Esophagus (tissue), 2 donors: ENCODE measurements at regions not wholly inside any gene's neighbourhood (a gene's known extent, or its start where the extent isn't known, plus 50 kb on each side); places are given as distances from the start of the nearest gene placed in this dataset.

Experiments
- H3K27ac ChIP-seq, 2 donors: one replicate each; pipeline ENCODE4 v1.5.1; 2013; ENCODE audit warnings: low read depth in 2 of 2, mild to moderate bottlenecking in 2 of 2, inconsistent platforms in 1 of 2, low read length in 1 of 2, moderate library complexity in 1 of 2
- H3K27me3 ChIP-seq, 2 donors: one replicate each; pipeline ENCODE4 v1.6.1; 2013; ENCODE audit warnings: low read length in 2 of 2, control low read depth in 1 of 2, mild to moderate bottlenecking in 1 of 2; ENCODE audit not compliant: insufficient read depth in 2 of 2, control insufficient read depth in 1 of 2
- H3K36me3 ChIP-seq, 2 donors: one replicate each; pipeline ENCODE4 v1.6.1; 2013; ENCODE audit warnings: low read length in 1 of 2; ENCODE audit not compliant: control insufficient read depth in 2 of 2, insufficient read depth in 2 of 2
- H3K4me1 ChIP-seq, 2 donors: one replicate each; pipeline ENCODE4 v1.6.1; 2013; ENCODE audit warnings: low read length in 1 of 2; ENCODE audit not compliant: control insufficient read depth in 2 of 2, insufficient read depth in 2 of 2
- H3K4me3 ChIP-seq, 2 donors: one replicate each; pipeline ENCODE4 v1.5.1; 2013; ENCODE audit warnings: low read length in 2 of 2, mild to moderate bottlenecking in 2 of 2, low read depth in 1 of 2, moderate library complexity in 1 of 2
- H3K9me3 ChIP-seq, 2 donors: one replicate each; pipeline ENCODE4 v1.6.1; 2013; ENCODE audit warnings: mild to moderate bottlenecking in 2 of 2, low read depth in 1 of 2, low read length in 1 of 2, moderate library complexity in 1 of 2; ENCODE audit not compliant: control insufficient read depth in 2 of 2, insufficient read depth in 1 of 2
- WGBS, 2 donors: extraction: QIAGEN DNeasy Blood & Tissue Kit; methylation state at CpG; one replicate each; pipeline ENCODE4 v1.1.7; 2013; 5-methylcytosine and 5-hydroxymethylcytosine counted together
- donor health status: healthy with polysubstance abuse.
- donor health status: Bipolar disorder and iron deficiency.

GRCh38 chr6:132072271-132072670, 121.1 kb upstream of the CCN2 start:
- WGBS, 2 donors, result 64 to 84% methylated on average over 2 of the region's 2 CpGs
- no peaks in the 10 kb centered on the region for H3K4me1 ChIP-seq
- no peak overlapping the region for H3K27ac ChIP-seq
- H3K9me3 ChIP-seq, result no peaks in the 10 kb centered on the region
- no peak overlapping the region for H3K4me3 ChIP-seq
- no peaks in the 10 kb centered on the region for H3K27me3 ChIP-seq
- no peaks in the 10 kb centered on the region for H3K36me3 ChIP-seq

- H3K4me3 ChIP-seq, result no peak overlapping the region
- H3K9me3 ChIP-seq, result no peaks in the 10 kb centered on the region
- no peaks in the 10 kb centered on the region for H3K27me3 ChIP-seq
- no peaks in the 10 kb centered on the region for H3K36me3 ChIP-seq
- 9 to 34% methylated on average over 1 of the region's 1 CpG for WGBS, 2 donors
- no peak overlapping the region for H3K27ac ChIP-seq
- no peaks in the 10 kb centered on the region for H3K4me1 ChIP-seq
Measured at GRCh38 chr6:132070356-132070755, 119.2 kb upstream of the CCN2 start.

GRCh38 chr6:132068766-132069165, 117.6 kb upstream of the CCN2 start:
- no peaks in the 10 kb centered on the region for H3K36me3 ChIP-seq
- no peak overlapping the region for H3K27ac ChIP-seq
- no peaks in the 10 kb centered on the region for H3K4me1 ChIP-seq
- WGBS, 2 donors, result 71 to 79% methylated on average over 3 of the region's 3 CpGs
- no peak overlapping the region for H3K4me3 ChIP-seq
- H3K27me3 ChIP-seq, result no peaks in the 10 kb centered on the region
- H3K9me3 ChIP-seq, result no peaks in the 10 kb centered on the region

- Histone ChIP-seq H3K4me3 (no peak overlapping the region), H3K36me3 (no peaks in the 10 kb centered on the region), H3K4me1 (no peaks in the 10 kb centered on the region), H3K27me3 (no peaks in the 10 kb centered on the region), H3K27ac (no peak overlapping the region), H3K9me3 (no peaks in the 10 kb centered on the region)
- 34 to 42% methylated on average over 4 of the region's 4 CpGs for WGBS, 2 donors
Measured at GRCh38 chr6:132067286-132067685, 116.1 kb upstream of the CCN2 start.

GRCh38 chr6:132065556-132065955, 114.4 kb upstream of the CCN2 start:
- H3K27ac ChIP-seq, result no peak overlapping the region
- no peaks in the 10 kb centered on the region for H3K9me3 ChIP-seq
- H3K4me1 ChIP-seq, result no peaks in the 10 kb centered on the region
- WGBS, 2 donors, result 64 to 79% methylated on average over 2 of the region's 2 CpGs
- no peaks in the 10 kb centered on the region for H3K27me3 ChIP-seq
- H3K4me3 ChIP-seq, result no peak overlapping the region
- H3K36me3 ChIP-seq, result no peaks in the 10 kb centered on the region

GRCh38 chr6:132063738-132064137, 112.6 kb upstream of the CCN2 start:
- no peaks in the 10 kb centered on the region for H3K9me3 ChIP-seq
- H3K4me1 ChIP-seq, result no peaks in the 10 kb centered on the region
- H3K36me3 ChIP-seq, result no peaks in the 10 kb centered on the region
- H3K27ac ChIP-seq, result no peak overlapping the region
- WGBS, 2 donors, result 57 to 62% methylated on average over 2 of the region's 2 CpGs
- H3K4me3 ChIP-seq, result no peak overlapping the region
- H3K27me3 ChIP-seq, result no peaks in the 10 kb centered on the region

GRCh38 chr6:132063204-132063603, 112.0 kb upstream of the CCN2 start:
- WGBS, 2 donors, result 77 to 82% methylated on average over 5 of the region's 5 CpGs
- no peaks in the 10 kb centered on the region for H3K9me3 ChIP-seq
- no peaks in the 10 kb centered on the region for H3K4me1 ChIP-seq
- no peaks in the 10 kb centered on the region for H3K36me3 ChIP-seq
- H3K4me3 ChIP-seq, result no peak overlapping the region
- no peak overlapping the region for H3K27ac ChIP-seq
- H3K27me3 ChIP-seq, result no peaks in the 10 kb centered on the region

GRCh38 chr6:132062626-132063025, 111.5 kb upstream of the CCN2 start:
- H3K36me3 ChIP-seq, result no peaks in the 10 kb centered on the region
- 79 to 81% methylated on average over 3 of the region's 3 CpGs for WGBS, 2 donors

GRCh38 chr6:132061381-132061780, 110.2 kb upstream of the CCN2 start:
- Histone ChIP-seq H3K4me3 (no peak overlapping the region), H3K27ac (no peak overlapping the region), H3K9me3 (peaks cover 0 to 3% of the 10 kb centered on the region in 2 donors), H3K36me3 (no peaks in the 10 kb centered on the region), H3K27me3 (no peaks in the 10 kb centered on the region), H3K4me1 (no peaks in the 10 kb centered on the region)
- 60 to 74% methylated on average over 1 of the region's 1 CpG for WGBS, 2 donors

More at GRCh38 chr6:132062626-132063025, 111.5 kb upstream of the CCN2 start:
- no peak overlapping the region for H3K27ac ChIP-seq
- H3K4me3 ChIP-seq, result no peak overlapping the region
- no peaks in the 10 kb centered on the region for H3K27me3 ChIP-seq
- no peaks in the 10 kb centered on the region for H3K4me1 ChIP-seq
- H3K9me3 ChIP-seq, result no peaks in the 10 kb centered on the region

GRCh38 chr6:132060591-132060990, 109.4 kb upstream of the CCN2 start:
- Histone ChIP-seq H3K36me3 (no peaks in the 10 kb centered on the region), H3K27ac (no peak overlapping the region), H3K4me1 (no peaks in the 10 kb centered on the region), H3K9me3 (peaks cover 0 to 3% of the 10 kb centered on the region in 2 donors), H3K4me3 (no peak overlapping the region), H3K27me3 (no peaks in the 10 kb centered on the region)
- 68 to 74% methylated on average over 4 of the region's 4 CpGs for WGBS, 2 donors
